OCI-M2 (cell line): ENCODE measurements at regions not wholly inside any gene's neighbourhood (a gene's known extent, or its start where the extent isn't known, plus 50 kb on each side); places are given as distances from the start of the nearest gene placed in this dataset.

Experiments
- DNase-seq: peaks from one replicate; lab custom pipeline; 2025; ENCODE audit not compliant: unreplicated experiment; lab: John Stamatoyannopoulos, UW

DNA sequence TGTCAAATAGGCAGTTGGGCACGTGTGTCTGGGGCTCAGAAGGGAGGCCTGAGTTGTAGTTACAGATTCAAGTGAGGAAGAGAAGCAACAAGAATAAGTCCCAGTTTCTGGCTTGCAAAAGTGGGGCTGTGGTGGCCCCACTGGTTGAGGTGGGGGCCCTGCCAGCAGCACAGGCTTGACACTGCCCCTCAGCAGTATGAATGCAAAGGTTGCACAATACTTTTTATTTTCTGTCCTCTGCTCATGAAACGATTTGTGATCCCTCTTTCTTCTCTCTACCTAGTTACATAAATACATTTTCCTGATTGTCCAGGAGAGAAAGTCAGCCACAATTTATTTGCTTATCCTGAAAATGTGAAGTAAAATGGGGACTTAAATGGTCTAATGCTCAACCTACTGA is 577.8 kb downstream of the AACS start:
- DNase-seq, result no peak

GRCh38 chr12:125645724-125646123 is 580.5 kb downstream of the AACS start:
- no peak for DNase-seq

GRCh38 chr12:125650587-125650986 is 585.4 kb downstream of the AACS start:
- DNase-seq, result no peak

DNA sequence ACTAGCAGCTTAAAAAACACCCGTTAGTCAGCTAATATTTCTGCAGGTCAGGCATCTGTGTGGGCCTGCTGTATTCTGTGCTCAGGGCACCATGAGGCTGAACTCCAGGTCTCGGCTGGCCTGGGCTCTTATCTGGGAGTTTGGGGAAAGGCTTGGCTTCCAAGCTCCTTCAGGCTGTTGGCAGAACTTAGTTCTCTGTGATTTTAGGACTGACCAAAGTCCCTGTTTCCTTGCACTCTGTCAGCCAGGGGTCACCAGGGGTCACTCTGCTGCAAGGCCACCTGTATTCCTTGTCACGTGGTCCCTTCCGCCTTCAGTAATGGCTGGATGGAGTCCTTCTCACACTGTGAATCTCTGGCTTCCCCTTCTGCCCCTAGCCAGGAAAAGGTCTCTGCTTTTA is 586.4 kb downstream of the AACS start:
- DNase-seq, result no peak

DNA sequence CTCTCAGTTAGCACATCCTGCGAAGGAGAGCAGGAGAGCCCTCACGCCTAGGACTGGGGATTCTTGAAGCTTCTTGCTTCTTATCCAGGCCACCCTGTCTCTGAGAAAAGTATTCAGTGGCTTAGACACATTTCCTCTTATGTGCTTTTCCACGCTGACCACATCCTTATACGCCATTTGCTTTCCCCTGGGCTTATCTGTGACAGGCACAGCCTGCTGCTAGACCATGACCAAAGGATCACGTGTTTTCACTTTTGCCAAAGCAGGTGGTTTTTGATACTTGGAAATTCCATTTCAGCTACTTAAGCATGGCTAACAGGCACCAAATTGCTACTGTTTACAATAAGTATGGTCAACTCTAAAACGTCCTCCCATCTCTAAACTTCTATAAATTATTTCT is 587.4 kb downstream of the AACS start:
- DNase-seq, result no peak

DNA sequence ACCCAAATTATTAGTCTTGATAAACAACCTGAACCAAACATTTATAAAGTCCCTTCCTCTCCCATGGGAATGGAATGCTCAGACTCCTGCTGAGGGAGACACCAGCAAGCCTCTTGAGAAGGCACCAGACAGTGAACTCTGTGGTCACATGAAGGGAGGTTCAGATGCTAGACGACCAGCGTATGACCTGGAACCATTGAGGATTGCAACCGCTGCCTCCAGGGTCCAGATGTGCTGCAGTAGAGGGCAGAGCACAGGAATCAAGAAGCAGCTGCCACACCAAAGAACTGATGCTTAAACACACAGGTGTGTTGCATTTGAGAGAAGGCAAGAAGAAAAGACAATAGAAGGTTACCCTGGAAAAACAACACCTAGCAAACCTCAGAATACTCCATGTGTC is 592.4 kb downstream of the AACS start:
- no peak for DNase-seq

DNA sequence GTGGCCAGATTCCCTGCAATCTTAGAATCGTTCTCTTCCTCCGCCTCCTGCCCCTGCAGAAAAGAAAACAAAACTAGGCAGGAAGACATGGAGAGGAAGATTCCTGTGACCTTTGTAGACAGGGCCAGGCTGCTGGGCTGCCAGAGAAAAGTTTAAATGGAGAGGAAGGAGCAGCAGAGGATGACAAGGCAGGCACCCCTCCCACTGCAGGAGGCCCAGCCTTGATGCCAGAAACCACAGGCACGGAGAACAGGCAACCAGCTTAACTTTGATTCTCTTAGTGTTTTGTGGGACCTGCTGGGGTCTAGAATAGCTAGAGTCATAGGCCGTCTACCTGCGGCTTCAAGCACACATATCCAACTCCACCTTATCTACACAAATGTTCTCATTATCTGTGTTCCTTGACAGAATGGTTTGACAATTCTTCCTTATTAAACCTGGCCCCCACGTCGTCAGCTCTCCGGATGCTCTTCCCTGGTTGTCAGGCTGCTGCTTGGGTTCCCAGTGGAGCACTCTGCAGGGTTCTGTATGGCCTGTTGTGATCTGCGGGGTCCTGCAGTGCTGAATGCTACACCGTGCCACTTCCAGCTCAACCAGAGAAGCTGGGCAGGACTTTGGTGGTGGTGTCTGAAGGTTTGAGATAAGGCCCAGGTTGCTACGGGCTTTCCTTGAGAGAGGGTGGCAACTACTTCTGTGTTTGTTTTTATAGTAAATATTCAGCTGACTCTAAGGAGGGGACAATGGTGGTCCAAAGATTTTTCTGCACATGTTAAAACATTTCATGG is 609.5 kb downstream of the AACS start:
- DNase-seq, result no peak

DNA sequence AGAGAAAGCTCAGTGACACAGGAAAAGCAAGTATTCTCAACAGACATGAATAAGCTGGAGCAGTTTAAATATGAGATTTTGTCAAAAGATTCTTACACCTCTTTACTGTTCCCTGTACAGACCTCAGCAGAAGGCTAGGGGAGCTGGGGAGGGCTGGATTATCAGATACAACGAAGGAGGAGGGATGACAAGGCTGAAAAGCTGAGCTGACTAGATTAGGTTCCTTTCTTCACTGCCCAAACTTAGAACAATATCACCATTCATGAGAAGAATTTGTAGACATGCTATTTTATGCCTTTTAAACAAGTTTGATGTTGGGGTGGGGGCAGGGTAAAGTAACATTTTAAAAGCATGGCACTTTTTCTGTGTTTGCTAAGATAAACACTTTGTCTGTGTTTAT is 611.1 kb downstream of the AACS start:
- DNase-seq, result no peak

GRCh38 chr12:125677829-125678228 is 612.6 kb downstream of the AACS start:
- no peak for DNase-seq

GRCh38 chr12:125678589-125678993 is 613.4 kb downstream of the AACS start:
- DNase-seq, result no peak

- no peak for DNase-seq
Measured at GRCh38 chr12:125683748-125684381, 618.6 kb downstream of the AACS start.

- DNase-seq, result no peak
Measured at GRCh38 chr12:125684968-125685790, 619.9 kb downstream of the AACS start.

- DNase-seq, result no peak
Measured at GRCh38 chr12:125685915-125686314, 620.7 kb downstream of the AACS start.

DNA sequence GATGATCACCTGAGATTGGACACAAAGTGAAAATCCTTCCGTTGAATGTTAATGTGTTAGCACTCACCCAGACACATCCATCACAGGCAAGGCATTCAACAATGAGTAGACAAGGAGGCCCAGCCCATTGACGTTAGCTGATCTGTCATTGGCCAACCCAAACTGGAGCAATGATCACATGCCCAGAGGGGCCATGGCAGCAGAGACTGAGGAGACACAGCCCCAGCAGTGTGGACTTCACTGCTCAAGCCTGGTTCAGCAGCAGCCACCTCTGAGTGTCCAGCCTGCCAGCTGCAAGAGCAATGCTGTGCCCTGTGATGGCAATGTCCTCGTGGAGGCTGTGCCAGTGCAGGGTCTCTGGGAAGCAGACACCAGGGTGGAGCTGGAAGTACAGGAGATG is 622.2 kb downstream of the AACS start:
- DNase-seq, result no peak

DNA sequence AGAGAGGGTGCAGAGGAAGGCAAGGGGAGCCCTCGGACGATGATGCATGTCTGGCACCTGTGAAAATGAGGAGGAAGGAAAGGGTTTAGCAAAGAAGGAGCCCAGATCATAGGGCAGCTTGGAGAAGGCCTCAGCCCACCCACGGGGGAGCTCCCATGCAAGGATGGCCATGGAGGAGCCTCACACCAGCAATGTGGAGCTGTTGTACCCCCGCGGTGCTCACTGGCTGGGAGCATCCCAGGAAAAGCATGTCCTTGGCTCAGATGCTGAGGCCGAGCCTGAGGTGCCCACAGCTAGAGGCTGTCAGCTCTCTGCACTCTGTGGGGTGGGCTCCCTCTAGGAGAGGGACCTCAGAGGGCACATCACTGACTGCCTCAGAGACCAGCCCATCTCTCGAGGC is 622.6 kb downstream of the AACS start:
- DNase-seq, result no peak

GRCh38 chr12:125688223-125688622 is 623.0 kb downstream of the AACS start:
- DNase-seq, result no peak

DNA sequence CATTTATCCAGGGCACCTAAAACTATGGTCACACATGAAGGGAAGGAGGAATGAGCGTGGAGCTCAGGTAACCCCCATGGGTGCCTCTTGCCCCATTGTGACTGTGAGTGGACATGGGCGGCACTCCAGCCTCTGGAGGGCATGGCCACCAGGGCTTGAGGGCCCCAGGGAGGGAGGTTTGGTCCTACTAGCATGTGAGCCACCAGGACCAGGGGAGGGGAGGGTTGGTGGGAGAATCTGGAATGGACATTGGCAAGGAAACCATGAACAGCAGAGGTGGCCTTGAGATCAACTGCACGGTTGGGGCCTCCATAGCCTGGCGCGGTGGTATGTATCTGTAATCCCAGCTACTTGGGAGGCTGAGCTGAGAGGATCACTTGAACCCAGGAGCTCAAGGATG is 623.6 kb downstream of the AACS start:
- no peak for DNase-seq

- DNase-seq, result no peak
Measured at GRCh38 chr12:125689576-125690410, 624.6 kb downstream of the AACS start.

GRCh38 chr12:125690841-125691240 is 625.6 kb downstream of the AACS start:
- no peak for DNase-seq

GRCh38 chr12:125696054-125696453 is 630.8 kb downstream of the AACS start:
- no peak for DNase-seq

GRCh38 chr12:125704803-125705202 is 639.6 kb downstream of the AACS start:
- no peak for DNase-seq
